ENCODE measurements at regions not wholly inside any gene's neighbourhood (a gene's known extent, or its start where the extent isn't known, plus 50 kb on each side); places are given as distances from the start of the nearest gene placed in this dataset.
"Not testable (repeated sequence)": the region's sequence is repeated elsewhere in the genome, so short reads cannot be mapped to it uniquely, and the experiment has no call there.

DNA sequence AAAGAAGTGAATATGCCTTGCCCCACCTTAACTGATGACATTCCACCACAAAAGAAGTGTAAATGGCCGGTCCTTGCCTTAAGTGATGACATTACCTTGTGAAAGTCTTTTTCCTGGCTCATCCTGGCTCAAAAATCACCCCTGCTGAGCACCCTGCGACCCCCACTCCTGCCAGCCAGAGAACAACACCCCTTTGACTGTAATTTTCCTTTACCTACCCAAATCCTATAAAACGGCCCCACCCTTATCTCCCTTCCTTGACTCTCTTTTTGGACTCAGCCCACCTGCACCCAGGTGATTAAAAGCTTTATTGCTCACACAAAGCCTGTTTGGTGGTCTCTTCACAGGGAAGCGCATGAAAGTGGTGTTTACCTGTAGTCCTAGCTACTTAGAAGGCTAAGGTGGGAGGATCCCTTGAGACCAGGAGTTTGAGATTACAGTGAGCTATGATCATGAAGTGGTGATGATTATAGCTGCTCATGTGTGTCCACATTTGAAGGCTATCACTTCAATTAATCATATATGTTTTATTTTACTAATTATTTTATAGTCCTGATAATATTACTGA, 985.8 kb upstream of the POT1 start:
- TF ChIP-seq, protein P1, sequence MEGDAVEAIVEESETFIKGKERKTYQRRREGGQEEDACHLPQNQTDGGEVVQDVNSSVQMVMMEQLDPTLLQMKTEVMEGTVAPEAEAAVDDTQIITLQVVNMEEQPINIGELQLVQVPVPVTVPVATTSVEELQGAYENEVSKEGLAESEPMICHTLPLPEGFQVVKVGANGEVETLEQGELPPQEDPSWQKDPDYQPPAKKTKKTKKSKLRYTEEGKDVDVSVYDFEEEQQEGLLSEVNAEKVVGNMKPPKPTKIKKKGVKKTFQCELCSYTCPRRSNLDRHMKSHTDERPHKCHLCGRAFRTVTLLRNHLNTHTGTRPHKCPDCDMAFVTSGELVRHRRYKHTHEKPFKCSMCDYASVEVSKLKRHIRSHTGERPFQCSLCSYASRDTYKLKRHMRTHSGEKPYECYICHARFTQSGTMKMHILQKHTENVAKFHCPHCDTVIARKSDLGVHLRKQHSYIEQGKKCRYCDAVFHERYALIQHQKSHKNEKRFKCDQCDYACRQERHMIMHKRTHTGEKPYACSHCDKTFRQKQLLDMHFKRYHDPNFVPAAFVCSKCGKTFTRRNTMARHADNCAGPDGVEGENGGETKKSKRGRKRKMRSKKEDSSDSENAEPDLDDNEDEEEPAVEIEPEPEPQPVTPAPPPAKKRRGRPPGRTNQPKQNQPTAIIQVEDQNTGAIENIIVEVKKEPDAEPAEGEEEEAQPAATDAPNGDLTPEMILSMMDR (IDR thresholded peaks at IDR 0.05): not testable (repeated sequence)
- not testable (repeated sequence) for TF ChIP-seq POLR2A (IDR thresholded peaks at IDR 0.05)
